ENCODE measurements at regions not wholly inside any gene's neighbourhood (a gene's known extent, or its start where the extent isn't known, plus 50 kb on each side); places are given as distances from the start of the nearest gene placed in this dataset.

DNA sequence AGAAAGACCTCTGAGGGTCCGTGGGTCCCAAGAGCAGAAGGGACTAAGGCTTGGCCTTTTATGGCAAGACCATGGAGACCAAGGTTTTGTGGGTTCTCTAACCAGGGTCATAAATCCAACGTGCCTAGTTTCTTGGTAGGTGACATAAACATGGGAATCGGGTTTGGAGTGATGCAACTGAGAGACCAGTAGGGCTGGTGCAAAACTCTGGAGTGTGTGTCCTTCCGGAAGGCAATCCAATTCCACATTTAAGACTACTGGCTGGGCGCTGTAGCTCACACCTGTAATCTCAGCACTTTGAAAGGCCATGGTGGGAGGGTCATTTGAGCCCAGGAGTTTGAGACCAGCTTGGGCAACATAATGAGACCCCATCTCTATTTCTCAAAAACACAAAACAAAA, 116.5 kb upstream of the ARG1 start:
- H3K4me1 ChIP-seq (ENCODE audit: control insufficient read depth in 5 of 5, insufficient read depth in 5 of 5, low read length in 5 of 5), result no peaks in the 10 kb centered on the region
- DNase-seq (no peak), ATAC-seq (ENCODE audit: insufficient read depth, low FRiP score) (no peak)
- H3K9me3 ChIP-seq (ENCODE audit: control insufficient read depth in 4 of 4, insufficient read depth in 3 of 4, low read length in 3 of 4), result peaks cover 0 to 2% (median 0%) of the 10 kb centered on the region in 4 donors
- no peaks in the 10 kb centered on the region for H3K27me3 ChIP-seq (ENCODE audit: control insufficient read depth in 3 of 3, insufficient read depth in 3 of 3, low read length in 2 of 3)
- no peak overlapping the region for H3K27ac ChIP-seq (ENCODE audit: low read depth in 1 of 2, low read length in 1 of 2)
- H3K36me3 ChIP-seq (ENCODE audit: control insufficient read depth in 4 of 4, insufficient read depth in 4 of 4, low read length in 4 of 4), result no peaks in the 10 kb centered on the region
- no peak overlapping the region for H3K9ac ChIP-seq (ENCODE audit: insufficient read depth in 1 of 2, low read length in 2 of 2)
- WGBS, 2 donors, result 76 to 82% methylated on average over 5 of the region's 5 CpGs
- H3K4me3 ChIP-seq, result no peak overlapping the region
- no peak for TF ChIP-seq CTCF (IDR thresholded peaks at IDR 0.05; ENCODE audit: control extremely low read depth, extremely low read depth)

DNA sequence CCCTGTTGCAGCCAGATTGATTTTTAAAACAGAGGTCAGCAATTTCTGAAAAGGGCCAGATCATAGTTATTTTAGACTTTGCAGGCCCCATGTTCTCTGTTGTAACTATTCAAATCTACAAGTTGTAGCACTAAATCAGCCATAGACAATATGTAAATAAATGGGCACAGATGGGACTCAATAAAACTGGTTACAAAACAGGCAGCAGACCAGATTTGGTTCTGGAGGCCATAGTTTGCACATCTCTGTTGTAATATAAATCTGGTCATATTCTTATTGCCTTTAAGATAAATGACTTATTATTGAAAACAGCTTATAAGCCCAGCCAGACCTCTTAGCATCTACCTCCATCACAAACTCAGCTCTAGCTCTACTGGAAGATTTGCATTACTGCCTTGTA, 114.0 kb upstream of the ARG1 start:
- no peak for TF ChIP-seq CTCF (IDR thresholded peaks at IDR 0.05; ENCODE audit: control extremely low read depth, extremely low read depth)
- no peak overlapping the region for H3K4me3 ChIP-seq
- no peak overlapping the region for H3K27ac ChIP-seq (ENCODE audit: low read depth in 1 of 2, low read length in 1 of 2)
- no peak for DNase-seq
- no peaks in the 10 kb centered on the region for H3K27me3 ChIP-seq (ENCODE audit: control insufficient read depth in 3 of 3, insufficient read depth in 3 of 3, low read length in 2 of 3)
- H3K36me3 ChIP-seq (ENCODE audit: control insufficient read depth in 4 of 4, insufficient read depth in 4 of 4, low read length in 4 of 4), result no peaks in the 10 kb centered on the region
- H3K9ac ChIP-seq (ENCODE audit: insufficient read depth in 1 of 2, low read length in 2 of 2), result no peak overlapping the region
- H3K4me1 ChIP-seq (ENCODE audit: control insufficient read depth in 5 of 5, insufficient read depth in 5 of 5, low read length in 5 of 5), result no peaks in the 10 kb centered on the region
- no peak for ATAC-seq (ENCODE audit: insufficient read depth, low FRiP score)
- peaks cover 0 to 2% (median 0%) of the 10 kb centered on the region in 4 donors for H3K9me3 ChIP-seq (ENCODE audit: control insufficient read depth in 4 of 4, insufficient read depth in 3 of 4, low read length in 3 of 4)

- no peak overlapping the region for H3K27ac ChIP-seq (ENCODE audit: low read depth in 1 of 2, low read length in 1 of 2)
- ATAC-seq (ENCODE audit: insufficient read depth, low FRiP score) (no peak), DNase-seq (no peak)
- no peaks in the 10 kb centered on the region for H3K4me1 ChIP-seq (ENCODE audit: control insufficient read depth in 5 of 5, insufficient read depth in 5 of 5, low read length in 5 of 5)
- H3K27me3 ChIP-seq (ENCODE audit: control insufficient read depth in 3 of 3, insufficient read depth in 3 of 3, low read length in 2 of 3), result no peaks in the 10 kb centered on the region
- H3K9ac ChIP-seq (ENCODE audit: insufficient read depth in 1 of 2, low read length in 2 of 2), result no peak overlapping the region
- 58 to 64% methylated on average over 6 of the region's 6 CpGs for WGBS, 2 donors
- TF ChIP-seq CTCF (IDR thresholded peaks at IDR 0.05; ENCODE audit: control extremely low read depth, extremely low read depth), result no peak
- no peaks in the 10 kb centered on the region for H3K36me3 ChIP-seq (ENCODE audit: control insufficient read depth in 4 of 4, insufficient read depth in 4 of 4, low read length in 4 of 4)
- H3K4me3 ChIP-seq, result no peak overlapping the region
- peaks cover 0 to 2% (median 0%) of the 10 kb centered on the region in 4 donors for H3K9me3 ChIP-seq (ENCODE audit: control insufficient read depth in 4 of 4, insufficient read depth in 3 of 4, low read length in 3 of 4)
Observed at GRCh38 chr6:131460614-131461000, 112.4 kb upstream of the ARG1 start.

DNA sequence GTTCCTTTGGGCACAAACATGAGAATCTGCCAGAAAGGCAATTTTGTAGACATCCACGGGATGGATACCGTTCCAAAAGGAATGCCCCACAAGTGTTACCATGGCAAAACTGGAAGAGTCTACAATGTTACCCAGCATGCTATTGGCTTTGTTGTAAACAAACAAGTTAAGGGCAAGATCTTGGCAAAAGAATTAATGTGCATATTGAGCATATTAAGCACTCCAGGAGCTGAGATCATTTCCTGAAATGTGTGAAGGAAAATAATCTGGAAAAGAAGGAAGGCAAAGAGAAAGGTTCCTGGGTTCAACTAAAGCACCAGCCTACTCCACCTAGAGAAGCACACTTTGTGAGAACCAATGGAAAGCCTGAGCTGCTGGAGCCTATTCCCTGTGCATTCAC, 103.9 kb upstream of the ARG1 start:
- DNase-seq (peak in 1 of 3 donors; percentile 3), ATAC-seq (ENCODE audit: insufficient read depth, low FRiP score) (no peak)
- Histone ChIP-seq H3K36me3 (ENCODE audit: control insufficient read depth in 4 of 4, insufficient read depth in 4 of 4, low read length in 4 of 4) (no peaks in the 10 kb centered on the region), H3K9ac (ENCODE audit: insufficient read depth in 1 of 2, low read length in 2 of 2) (no peak overlapping the region), H3K4me1 (ENCODE audit: control insufficient read depth in 5 of 5, insufficient read depth in 5 of 5, low read length in 5 of 5) (no peaks in the 10 kb centered on the region), H3K9me3 (ENCODE audit: control insufficient read depth in 4 of 4, insufficient read depth in 3 of 4, low read length in 3 of 4) (no peaks in the 10 kb centered on the region), H3K27ac (ENCODE audit: low read depth in 1 of 2, low read length in 1 of 2) (no peak overlapping the region), H3K27me3 (ENCODE audit: control insufficient read depth in 3 of 3, insufficient read depth in 3 of 3, low read length in 2 of 3) (no peaks in the 10 kb centered on the region), H3K4me3 (no peak overlapping the region)
- WGBS, 2 donors, result 69 to 83% methylated on average over 2 of the region's 2 CpGs
- no peak for TF ChIP-seq CTCF (IDR thresholded peaks at IDR 0.05; ENCODE audit: control extremely low read depth, extremely low read depth)
